HG02798 (cell line): ENCODE measurements at regions not wholly inside any gene's neighbourhood (a gene's known extent, or its start where the extent isn't known, plus 50 kb on each side); places are given as distances from the start of the nearest gene placed in this dataset.
"Not testable (repeated sequence)": the region's sequence is repeated elsewhere in the genome, so short reads cannot be mapped to it uniquely, and the experiment has no call there.

Source experiments
- ATAC-seq: cut with Tn5 transposase; IDR thresholded peaks from one replicate; pipeline ENCODE4 v1.9.1; 2021; ENCODE audit warnings: mild to moderate bottlenecking; ENCODE audit not compliant: unreplicated experiment, poor library complexity

- no peak for ATAC-seq
Observed at GRCh38 chr13:55583953-55584593, 1556.6 kb upstream of the PRR20A start.

- ATAC-seq: no peak
Observed at GRCh38 chr13:55602784-55603183, 1537.9 kb upstream of the PRR20A start.

GRCh38 chr13:55606045-55606665 lies 1534.6 kb upstream of the PRR20A start:
- ATAC-seq: no peak

- ATAC-seq: no peak
Observed at GRCh38 chr13:55613429-55614187, 1527.1 kb upstream of the PRR20A start.

GRCh38 chr13:55615081-55615480 lies 1525.6 kb upstream of the PRR20A start:
- ATAC-seq: no peak

- ATAC-seq: no peak
Observed at GRCh38 chr13:55617241-55617640, 1523.5 kb upstream of the PRR20A start.

- no peak for ATAC-seq
Observed at GRCh38 chr13:55627221-55627620, 1513.5 kb upstream of the PRR20A start.

- no peak for ATAC-seq
Observed at GRCh38 chr13:55632402-55632801, 1508.3 kb upstream of the PRR20A start.

GRCh38 chr13:55649485-55649884 lies 1491.2 kb upstream of the PRR20A start:
- no peak for ATAC-seq

GRCh38 chr13:55652657-55653056 lies 1488.1 kb upstream of the PRR20A start:
- ATAC-seq: no peak

- no peak for ATAC-seq
Observed at GRCh38 chr13:55653497-55653896, 1487.2 kb upstream of the PRR20A start.

GRCh38 chr13:55654243-55654642 lies 1486.5 kb upstream of the PRR20A start:
- ATAC-seq: no peak

- not testable (repeated sequence) for ATAC-seq
Observed at GRCh38 chr13:55660264-55660663, 1480.5 kb upstream of the PRR20A start.

GRCh38 chr13:55660851-55661250 lies 1479.9 kb upstream of the PRR20A start:
- ATAC-seq: no peak

GRCh38 chr13:55661505-55661904 lies 1479.2 kb upstream of the PRR20A start:
- ATAC-seq: no peak

- no peak for ATAC-seq
Observed at GRCh38 chr13:55664178-55664577, 1476.5 kb upstream of the PRR20A start.

- no peak for ATAC-seq
Observed at GRCh38 chr13:55669051-55669450, 1471.7 kb upstream of the PRR20A start.

- no peak for ATAC-seq
Observed at GRCh38 chr13:55673910-55674309, 1466.8 kb upstream of the PRR20A start.

- ATAC-seq: no peak
Observed at GRCh38 chr13:55682776-55683175, 1457.9 kb upstream of the PRR20A start.

- no peak for ATAC-seq
Observed at GRCh38 chr13:55705526-55705925, 1435.2 kb upstream of the PRR20A start.

GRCh38 chr13:55705971-55706370 lies 1434.7 kb upstream of the PRR20A start:
- ATAC-seq: no peak
